CD4-positive, alpha-beta memory T cell (primary cell): ENCODE measurements at regions not wholly inside any gene's neighbourhood (a gene's known extent, or its start where the extent isn't known, plus 50 kb on each side); places are given as distances from the start of the nearest gene placed in this dataset.

Experiments
- CTCF ChIA-PET: fragments of 350-600 bp; sonication (Branson Sonifier 250); formaldehyde crosslinking; loops from one replicate; lab custom pipeline; 2021; ENCODE audit warnings: inconsistent platforms; ENCODE audit not compliant: partially characterized antibody; lab: Charles Lee
- POLR2A ChIA-PET: fragments of 350-600 bp; sonication (Branson Sonifier 250); formaldehyde crosslinking; loops from one replicate; lab custom pipeline; 2021; ENCODE audit not compliant: partially characterized antibody; lab: Charles Lee
- DNase-seq, 5 donors: peaks; one replicate each; pipeline versions ENCODE4 v3.0.0 to v3.0.0-alpha.2; 2020 to 2022; ENCODE audit warnings: mixed read lengths in 1 of 5
- H3K27ac ChIP-seq: one replicate; pipeline ENCODE4 v1.7.0; 2013; ENCODE audit warnings: low read depth, low read length
- H3K27me3 ChIP-seq: 2 replicates; pipeline ENCODE4 v1.7.0; 2013; ENCODE audit warnings: mild to moderate bottlenecking, low read length, moderate library complexity; ENCODE audit not compliant: insufficient read depth
- H3K36me3 ChIP-seq: 2 replicates; pipeline ENCODE4 v1.7.0; 2013; ENCODE audit warnings: mild to moderate bottlenecking, low read length, moderate library complexity; ENCODE audit not compliant: insufficient read depth
- H3K4me1 ChIP-seq: 2 replicates; pipeline ENCODE4 v1.7.0; 2013; ENCODE audit warnings: mild to moderate bottlenecking, low read length, moderate library complexity; ENCODE audit not compliant: insufficient read depth
- H3K4me3 ChIP-seq, 2 donors: one replicate each; pipeline ENCODE4 v1.7.0; 2013; ENCODE audit warnings: low read length in 2 of 2, mild to moderate bottlenecking in 1 of 2
- H3K9me3 ChIP-seq, 2 donors: one replicate each; pipeline ENCODE4 v1.7.0; 2013; ENCODE audit warnings: low read length in 2 of 2, control low read depth in 1 of 2; ENCODE audit not compliant: control insufficient read depth in 1 of 2
- H3K27ac Mint-ChIP-seq, 7 donors: one replicate each; pipeline ENCODE4 v1.8.0; 2020 to 2021; ENCODE audit warnings: mixed read lengths in 7 of 7, mild to moderate bottlenecking in 6 of 7, inconsistent platforms in 3 of 7, moderate library complexity in 3 of 7
- H3K27me3 Mint-ChIP-seq, 2 donors: one replicate each; pipeline ENCODE4 v1.8.0; 2020 to 2021; ENCODE audit warnings: mixed read lengths in 2 of 2
- H3K36me3 Mint-ChIP-seq, 2 donors: one replicate each; pipeline ENCODE4 v1.8.0; 2020 to 2021; ENCODE audit warnings: mixed read lengths in 2 of 2, inconsistent platforms in 1 of 2, mild to moderate bottlenecking in 1 of 2
- H3K4me1 Mint-ChIP-seq, 4 donors: one replicate each; pipeline ENCODE4 v1.8.0; 2020 to 2021; ENCODE audit warnings: mixed read lengths in 4 of 4, mild to moderate bottlenecking in 1 of 4
- H3K4me3 Mint-ChIP-seq, 8 donors: one replicate each; pipeline ENCODE4 v1.8.0; 2020 to 2021; ENCODE audit warnings: mixed read lengths in 8 of 8, mild to moderate bottlenecking in 7 of 8, moderate library complexity in 6 of 8, inconsistent platforms in 3 of 8
- H3K9me3 Mint-ChIP-seq, 8 donors: one replicate each; pipeline ENCODE4 v1.8.0; 2020 to 2021; ENCODE audit warnings: mixed read lengths in 8 of 8, mild to moderate bottlenecking in 5 of 8, inconsistent platforms in 3 of 8, moderate library complexity in 1 of 8
- intact Hi-C: fragments of 100-400 bp; cut with micrococcal nuclease; formaldehyde crosslinking; loops from one replicate; pipeline ENCODE4 v1.15.1; 2023

GRCh38 chr6:125508793-125509192 is 207.0 kb upstream of the HDDC2 start:
- intact Hi-C loops, result no loop called here
- H3K9me3 Mint-ChIP-seq, result peaks cover 0 to 3% (median 0%) of the 10 kb centered on the region in 8 donors
- no peak overlapping the region for H3K27ac ChIP-seq
- peaks cover 4 to 13% of the 10 kb centered on the region in 2 donors for H3K27me3 Mint-ChIP-seq
- no peaks in the 10 kb centered on the region for H3K27me3 ChIP-seq
- H3K36me3 Mint-ChIP-seq, result no peaks in the 10 kb centered on the region
- no peak overlapping the region for H3K4me3 ChIP-seq
- ChIA-PET POLR2A (no interaction called here), CTCF (no interaction called here)
- no peak overlapping the region for H3K27ac Mint-ChIP-seq
- H3K4me1 ChIP-seq, result no peaks in the 10 kb centered on the region
- H3K36me3 ChIP-seq, result no peaks in the 10 kb centered on the region
- H3K4me3 Mint-ChIP-seq, result no peak overlapping the region
- no peaks in the 10 kb centered on the region for H3K4me1 Mint-ChIP-seq
- no peak for DNase-seq
- H3K9me3 ChIP-seq, result no peaks in the 10 kb centered on the region

- Mint-ChIP-seq H3K9me3 (peaks cover 0 to 3% (median 0%) of the 10 kb centered on the region in 8 donors), H3K4me1 (no peaks in the 10 kb centered on the region), H3K36me3 (no peaks in the 10 kb centered on the region), H3K27ac (no peak overlapping the region), H3K27me3 (peaks cover 4 to 8% of the 10 kb centered on the region in 2 donors), H3K4me3 (no peak overlapping the region)
- POLR2A ChIA-PET, result no interaction called here
- DNase-seq, result no peak
- Histone ChIP-seq H3K27ac (no peak overlapping the region), H3K4me3 (no peak overlapping the region), H3K36me3 (no peaks in the 10 kb centered on the region), H3K9me3 (no peaks in the 10 kb centered on the region), H3K27me3 (no peaks in the 10 kb centered on the region), H3K4me1 (no peaks in the 10 kb centered on the region)
- CTCF ChIA-PET, result no interaction called here
- intact Hi-C loops, result no loop called here
Measured at GRCh38 chr6:125509477-125509876, 207.7 kb upstream of the HDDC2 start.

- H3K4me1 Mint-ChIP-seq, result no peaks in the 10 kb centered on the region
- H3K9me3 Mint-ChIP-seq, result peaks cover 0 to 3% (median 0%) of the 10 kb centered on the region in 8 donors
- H3K27me3 ChIP-seq, result no peaks in the 10 kb centered on the region
- intact Hi-C loops, result no loop called here
- CTCF ChIA-PET, result no interaction called here
- H3K27ac Mint-ChIP-seq, result no peak overlapping the region
- H3K9me3 ChIP-seq, result no peaks in the 10 kb centered on the region
- DNase-seq, result no peak
- no peak overlapping the region for H3K4me3 ChIP-seq
- no peaks in the 10 kb centered on the region for H3K36me3 ChIP-seq
- no peaks in the 10 kb centered on the region for H3K36me3 Mint-ChIP-seq
- POLR2A ChIA-PET, result no interaction called here
- H3K4me3 Mint-ChIP-seq, result no peak overlapping the region
- H3K27me3 Mint-ChIP-seq, result peaks cover 4 to 8% of the 10 kb centered on the region in 2 donors
- no peaks in the 10 kb centered on the region for H3K4me1 ChIP-seq
- H3K27ac ChIP-seq, result no peak overlapping the region
Measured at GRCh38 chr6:125510405-125510804, 208.6 kb upstream of the HDDC2 start.

GRCh38 chr6:125511809-125512396 is 210.1 kb upstream of the HDDC2 start:
- H3K4me3 ChIP-seq, result no peak overlapping the region
- intact Hi-C loops, result loop anchor here (2.0 kb wide), 1 partner anchor 241 kb away; no protein-coding TSS in a partner anchor

GRCh38 chr6:125512621-125513020 is 210.9 kb upstream of the HDDC2 start:
- POLR2A ChIA-PET, result no interaction called here
- intact Hi-C loops, result loop anchor here (2.0 kb wide), 1 partner anchor 240 kb away; no protein-coding TSS in a partner anchor
- H3K4me3 Mint-ChIP-seq, result no peak overlapping the region
- no peaks in the 10 kb centered on the region for H3K4me1 Mint-ChIP-seq
- H3K4me1 ChIP-seq, result no peaks in the 10 kb centered on the region
- no peaks in the 10 kb centered on the region for H3K36me3 ChIP-seq
- no peaks in the 10 kb centered on the region for H3K27me3 ChIP-seq
- peaks cover 4 to 6% of the 10 kb centered on the region in 2 donors for H3K27me3 Mint-ChIP-seq
- no peak overlapping the region for H3K27ac ChIP-seq
- no peak overlapping the region for H3K4me3 ChIP-seq
- peaks cover 0 to 13% (median 6%) of the 10 kb centered on the region in 8 donors for H3K9me3 Mint-ChIP-seq
- H3K9me3 ChIP-seq, result no peaks in the 10 kb centered on the region
- no peaks in the 10 kb centered on the region for H3K36me3 Mint-ChIP-seq
- H3K27ac Mint-ChIP-seq, result no peak overlapping the region
- CTCF ChIA-PET, result no interaction called here
- no peak for DNase-seq

More at GRCh38 chr6:125511809-125512396, 210.1 kb upstream of the HDDC2 start:
- DNase-seq, result no peak
- H3K27ac ChIP-seq, result no peak overlapping the region
- H3K4me1 ChIP-seq, result no peaks in the 10 kb centered on the region
- no peaks in the 10 kb centered on the region for H3K27me3 ChIP-seq
- Mint-ChIP-seq H3K36me3 (no peaks in the 10 kb centered on the region), H3K4me3 (no peak overlapping the region), H3K4me1 (no peaks in the 10 kb centered on the region), H3K27me3 (peaks cover 4 to 8% of the 10 kb centered on the region in 2 donors), H3K27ac (no peak overlapping the region), H3K9me3 (peaks cover 0 to 10% (median 5%) of the 10 kb centered on the region in 8 donors)
- H3K9me3 ChIP-seq, result no peaks in the 10 kb centered on the region
- POLR2A ChIA-PET, result no interaction called here
- no peaks in the 10 kb centered on the region for H3K36me3 ChIP-seq
- CTCF ChIA-PET, result no interaction called here

GRCh38 chr6:125513978-125514377 is 212.2 kb upstream of the HDDC2 start:
- no peak for DNase-seq
- Histone ChIP-seq H3K4me3 (no peak overlapping the region), H3K4me1 (no peaks in the 10 kb centered on the region), H3K36me3 (no peaks in the 10 kb centered on the region), H3K27ac (no peak overlapping the region), H3K9me3 (no peaks in the 10 kb centered on the region), H3K27me3 (no peaks in the 10 kb centered on the region)
- intact Hi-C loops, result loop anchor here (2.0 kb wide), 1 partner anchor 239 kb away; no protein-coding TSS in a partner anchor
- CTCF ChIA-PET, result no interaction called here
- Mint-ChIP-seq H3K4me1 (no peaks in the 10 kb centered on the region), H3K9me3 (peaks cover 0 to 13% (median 6%) of the 10 kb centered on the region in 8 donors), H3K4me3 (no peak overlapping the region), H3K36me3 (no peaks in the 10 kb centered on the region), H3K27me3 (peaks cover 6% of the 10 kb centered on the region in 2 donors), H3K27ac (no peak overlapping the region)
- POLR2A ChIA-PET, result no interaction called here

GRCh38 chr6:125516644-125517043 is 214.9 kb upstream of the HDDC2 start:
- Histone ChIP-seq H3K4me3 (no peak overlapping the region), H3K36me3 (no peaks in the 10 kb centered on the region), H3K9me3 (no peaks in the 10 kb centered on the region), H3K27ac (no peak overlapping the region), H3K27me3 (no peaks in the 10 kb centered on the region), H3K4me1 (no peaks in the 10 kb centered on the region)
- H3K27ac Mint-ChIP-seq, result no peak overlapping the region
- peaks cover 0 to 13% (median 6%) of the 10 kb centered on the region in 8 donors for H3K9me3 Mint-ChIP-seq
- no peak overlapping the region for H3K4me3 Mint-ChIP-seq
- peaks cover 1 to 13% of the 10 kb centered on the region in 2 donors for H3K27me3 Mint-ChIP-seq
- ChIA-PET POLR2A (no interaction called here), CTCF (no interaction called here)
- no peaks in the 10 kb centered on the region for H3K4me1 Mint-ChIP-seq
- no peak for DNase-seq
- intact Hi-C loops, result no loop called here
- H3K36me3 Mint-ChIP-seq, result no peaks in the 10 kb centered on the region
